MM.1S (cell line): ENCODE measurements at regions not wholly inside any gene's neighbourhood (a gene's known extent, or its start where the extent isn't known, plus 50 kb on each side); places are given as distances from the start of the nearest gene placed in this dataset.

Experiments
- CTCF ChIP-seq: fragments of 300-600 bp; sonication (generic); IDR thresholded peaks from 2 replicates; pipeline ENCODE4 v1.5.1; 2016; ENCODE audit warnings: antibody characterized with exemption, low read length, mixed read lengths
- EZH2phosphoT487 ChIP-seq: fragments of 300-600 bp; sonication (generic); IDR thresholded peaks from 2 replicates; pipeline ENCODE4 v1.6.1; 2018; ENCODE audit warnings: antibody characterized with exemption, low read length

- TF ChIP-seq CTCF: no peak
- no peak for TF ChIP-seq EZH2phosphoT487
Measured at GRCh38 chr14:53879022-53879686, 77.5 kb downstream of the BMP4 start.
